Thyroid gland (tissue), 4 donors: ENCODE measurements at regions not wholly inside any gene's neighbourhood (a gene's known extent, or its start where the extent isn't known, plus 50 kb on each side); places are given as distances from the start of the nearest gene placed in this dataset.

ENCODE experiments used
- DNase-seq, 2 donors: peaks; one replicate each; pipeline ENCODE4 v3.0.0-alpha.2; 2019
- H3K27ac ChIP-seq, 3 donors: fragments of 200-600 bp; sonication (generic); 1 replicate in 2 of 3; 2 replicates in 1 of 3; pipeline ENCODE4 v1.5.1; 2016 to 2019; ENCODE audit warnings: mild to moderate bottlenecking in 1 of 3, moderate library complexity in 1 of 3
- H3K27me3 ChIP-seq: fragments of 200-600 bp; sonication (generic); one replicate; pipeline ENCODE4 v1.5.1; 2019
- H3K36me3 ChIP-seq, 2 donors: fragments of 200-600 bp; sonication (generic); one replicate each; pipeline ENCODE4 v1.5.1; 2016 to 2019
- H3K4me1 ChIP-seq, 2 donors: fragments of 200-600 bp; sonication (generic); one replicate each; pipeline ENCODE4 v1.5.1; 2017 to 2019
- H3K4me3 ChIP-seq, 3 donors: fragments of 200-600 bp; sonication (generic); replicated peaks in 1 of 3; 1 replicate in 2 of 3; 2 replicates in 1 of 3; pipeline ENCODE4 v1.5.1; 2016; ENCODE audit warnings: mild to moderate bottlenecking in 1 of 3
- H3K9me3 ChIP-seq: fragments of 200-600 bp; sonication (generic); one replicate; pipeline ENCODE4 v1.5.1; 2017
- POLR2A ChIP-seq, 2 donors: fragments of 450-650 bp; IDR thresholded peaks; one replicate each; pipeline ENCODE4 v1.6.1; 2017; ENCODE audit warnings: antibody characterized with exemption in 2 of 2, mild to moderate bottlenecking in 2 of 2, moderate library complexity in 1 of 2
- WGBS, 2 donors: methylation state at CpG; one replicate each; pipeline ENCODE4 v1.1.5; 2017; 5-methylcytosine and 5-hydroxymethylcytosine counted together
- intact Hi-C: fragments of 100-400 bp; cut with DNase I; formaldehyde crosslinking; loops from one replicate; pipeline ENCODE4 v1.15.1; 2023
- TF ChIP-seq, protein P1 (sequence below), 6 experiments: fragments of 200-600 bp in 3 of 6; fragments of 450-650 bp in 3 of 6; sonication (generic) in 3 of 6; IDR thresholded peaks; one replicate each; pipeline ENCODE4 v1.5.1; 2016 to 2019; ENCODE audit warnings: antibody characterized with exemption in 6 of 6, mild to moderate bottlenecking in 2 of 6, inconsistent platforms in 1 of 6, moderate library complexity in 1 of 6

GRCh38 chr9:87135074-87135473 is 187.8 kb upstream of the GAS1 start:
- WGBS, 2 donors = 95 to 96% methylated on average over 2 of the region's 2 CpGs
- TF ChIP-seq, protein P1, sequence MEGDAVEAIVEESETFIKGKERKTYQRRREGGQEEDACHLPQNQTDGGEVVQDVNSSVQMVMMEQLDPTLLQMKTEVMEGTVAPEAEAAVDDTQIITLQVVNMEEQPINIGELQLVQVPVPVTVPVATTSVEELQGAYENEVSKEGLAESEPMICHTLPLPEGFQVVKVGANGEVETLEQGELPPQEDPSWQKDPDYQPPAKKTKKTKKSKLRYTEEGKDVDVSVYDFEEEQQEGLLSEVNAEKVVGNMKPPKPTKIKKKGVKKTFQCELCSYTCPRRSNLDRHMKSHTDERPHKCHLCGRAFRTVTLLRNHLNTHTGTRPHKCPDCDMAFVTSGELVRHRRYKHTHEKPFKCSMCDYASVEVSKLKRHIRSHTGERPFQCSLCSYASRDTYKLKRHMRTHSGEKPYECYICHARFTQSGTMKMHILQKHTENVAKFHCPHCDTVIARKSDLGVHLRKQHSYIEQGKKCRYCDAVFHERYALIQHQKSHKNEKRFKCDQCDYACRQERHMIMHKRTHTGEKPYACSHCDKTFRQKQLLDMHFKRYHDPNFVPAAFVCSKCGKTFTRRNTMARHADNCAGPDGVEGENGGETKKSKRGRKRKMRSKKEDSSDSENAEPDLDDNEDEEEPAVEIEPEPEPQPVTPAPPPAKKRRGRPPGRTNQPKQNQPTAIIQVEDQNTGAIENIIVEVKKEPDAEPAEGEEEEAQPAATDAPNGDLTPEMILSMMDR (IDR thresholded peaks at IDR 0.05) = no peak
- no peaks in the 10 kb centered on the region for H3K36me3 ChIP-seq
- no peaks in the 10 kb centered on the region for H3K9me3 ChIP-seq
- intact Hi-C loops = no loop called here
- no peak overlapping the region for H3K4me3 ChIP-seq
- no peak for DNase-seq
- H3K4me1 ChIP-seq = no peaks in the 10 kb centered on the region
- no peaks in the 10 kb centered on the region for H3K27me3 ChIP-seq
- H3K27ac ChIP-seq = no peak overlapping the region

- Histone ChIP-seq H3K4me3 (no peak overlapping the region), H3K27me3 (no peaks in the 10 kb centered on the region), H3K9me3 (no peaks in the 10 kb centered on the region), H3K4me1 (no peaks in the 10 kb centered on the region), H3K36me3 (no peaks in the 10 kb centered on the region), H3K27ac (no peak overlapping the region)
- no peak for DNase-seq
- TF ChIP-seq, protein P1 (IDR thresholded peaks at IDR 0.05) = no peak
- 54 to 60% methylated on average over 4 of the region's 4 CpGs for WGBS, 2 donors
- intact Hi-C loops = no loop called here
These were observed 190.4 kb upstream of the GAS1 start for GRCh38 chr9:87137718-87138117.

- Histone ChIP-seq H3K4me3 (no peak overlapping the region), H3K27ac (no peak overlapping the region), H3K36me3 (no peaks in the 10 kb centered on the region), H3K9me3 (no peaks in the 10 kb centered on the region), H3K27me3 (no peaks in the 10 kb centered on the region), H3K4me1 (no peaks in the 10 kb centered on the region)
- TF ChIP-seq, protein P1 (IDR thresholded peaks at IDR 0.05) = no peak
- DNase-seq = no peak
- intact Hi-C loops = no loop called here
- WGBS, 2 donors = 81 to 87% methylated on average over 1 of the region's 1 CpG
These were observed 191.1 kb upstream of the GAS1 start for GRCh38 chr9:87138128-87139040.

- intact Hi-C loops = no loop called here
- H3K27ac ChIP-seq = no peak overlapping the region
- WGBS, 2 donors = 82 to 86% methylated on average over 4 of the region's 4 CpGs
- TF ChIP-seq, protein P1 (IDR thresholded peaks at IDR 0.05) = no peak
- TF ChIP-seq POLR2A (IDR thresholded peaks at IDR 0.05) = no peak
- no peak overlapping the region for H3K4me3 ChIP-seq
- DNase-seq = no peak
- no peaks in the 10 kb centered on the region for H3K4me1 ChIP-seq
- H3K9me3 ChIP-seq = no peaks in the 10 kb centered on the region
- H3K36me3 ChIP-seq = no peaks in the 10 kb centered on the region
- H3K27me3 ChIP-seq = no peaks in the 10 kb centered on the region
These were observed 191.9 kb upstream of the GAS1 start for GRCh38 chr9:87139099-87139730.

DNA sequence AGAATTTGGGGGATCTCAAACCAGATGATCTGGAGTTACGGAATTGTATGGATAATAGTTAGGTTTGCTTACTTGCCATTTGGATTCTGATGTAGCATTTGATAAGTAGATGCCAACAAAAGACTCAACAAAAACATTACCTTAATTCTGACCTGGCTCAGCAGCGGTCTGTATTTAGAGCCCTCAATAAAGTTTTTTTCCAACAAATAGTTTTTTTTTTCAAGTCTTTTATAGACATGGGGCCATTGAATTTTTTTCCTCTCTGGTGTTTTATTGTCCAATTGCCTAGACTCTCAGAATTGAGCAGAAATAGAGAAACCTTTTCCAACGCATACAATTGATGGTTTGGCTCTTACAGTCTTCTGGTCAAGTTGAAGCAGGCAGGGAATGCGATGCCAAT is 192.8 kb upstream of the GAS1 start:
- WGBS, 2 donors = 92 to 97% methylated on average over 4 of the region's 4 CpGs
- H3K27me3 ChIP-seq = no peaks in the 10 kb centered on the region
- no peaks in the 10 kb centered on the region for H3K4me1 ChIP-seq
- no peaks in the 10 kb centered on the region for H3K9me3 ChIP-seq
- TF ChIP-seq, protein P1 (IDR thresholded peaks at IDR 0.05) = no peak
- TF ChIP-seq POLR2A (IDR thresholded peaks at IDR 0.05) = no peak
- H3K4me3 ChIP-seq = no peak overlapping the region
- H3K36me3 ChIP-seq = no peaks in the 10 kb centered on the region
- intact Hi-C loops = no loop called here
- H3K27ac ChIP-seq = no peak overlapping the region
- DNase-seq = no peak
